Pons (tissue), 1 donor: ENCODE measurements at regions not wholly inside any gene's neighbourhood (a gene's known extent, or its start where the extent isn't known, plus 50 kb on each side); places are given as distances from the start of the nearest gene placed in this dataset.

ENCODE experiments used
- DNase-seq: peaks from one replicate; pipeline ENCODE4 v3.0.0-alpha.2; 2016; ENCODE audit warnings: low spot score

- DNase-seq: no peak
These were observed 234.7 kb upstream of the E2F7 start for GRCh38 chr12:77299910-77300669.

GRCh38 chr12:77299001-77299400, 233.6 kb upstream of the E2F7 start:
- no peak for DNase-seq

GRCh38 chr12:77294016-77294415, 228.6 kb upstream of the E2F7 start:
- DNase-seq: no peak

- DNase-seq: no peak
These were observed 209.6 kb upstream of the E2F7 start for GRCh38 chr12:77274926-77275325.

DNA sequence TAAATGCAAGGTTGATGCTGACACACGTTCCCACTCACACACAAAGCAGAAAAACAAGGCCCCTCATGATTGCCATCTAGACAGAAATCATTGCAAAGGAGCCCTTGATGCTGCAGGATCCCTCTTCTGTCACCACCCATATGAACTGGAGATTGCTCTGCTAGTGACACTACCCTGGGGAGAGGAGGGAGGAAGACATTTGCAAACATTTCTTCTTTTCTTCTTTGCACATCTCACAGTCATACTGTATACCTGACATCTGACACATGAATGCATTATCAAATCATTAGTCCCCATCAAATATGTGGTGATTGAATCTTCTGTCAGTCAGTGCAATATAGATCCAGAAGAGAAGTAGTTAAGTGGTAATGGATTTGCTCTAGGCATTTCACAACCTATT, 208.5 kb upstream of the E2F7 start:
- no peak for DNase-seq

GRCh38 chr12:77256956-77257355, 191.6 kb upstream of the E2F7 start:
- no peak for DNase-seq

DNA sequence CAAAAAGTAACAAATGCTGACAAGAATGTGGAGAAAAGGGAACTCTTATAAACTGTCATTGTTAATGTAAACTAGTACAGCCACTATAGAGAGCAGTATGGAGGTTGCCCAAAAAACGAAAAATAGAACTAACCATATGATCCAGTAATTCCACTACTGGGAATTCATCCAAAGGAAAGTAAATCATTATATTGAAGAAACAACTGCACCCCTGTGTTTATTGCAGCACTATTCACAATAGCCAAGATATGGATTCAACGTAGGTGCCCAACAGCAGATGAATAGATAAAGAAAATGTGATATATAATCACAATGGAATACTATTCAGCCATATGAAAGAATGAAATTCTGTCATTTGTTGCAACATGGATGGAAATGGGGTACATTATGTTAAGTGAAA, 188.0 kb upstream of the E2F7 start:
- DNase-seq: no peak

- DNase-seq: no peak
These were observed 186.4 kb upstream of the E2F7 start for GRCh38 chr12:77251799-77252198.

- DNase-seq: no peak
These were observed 184.5 kb upstream of the E2F7 start for GRCh38 chr12:77249892-77250291.

DNA sequence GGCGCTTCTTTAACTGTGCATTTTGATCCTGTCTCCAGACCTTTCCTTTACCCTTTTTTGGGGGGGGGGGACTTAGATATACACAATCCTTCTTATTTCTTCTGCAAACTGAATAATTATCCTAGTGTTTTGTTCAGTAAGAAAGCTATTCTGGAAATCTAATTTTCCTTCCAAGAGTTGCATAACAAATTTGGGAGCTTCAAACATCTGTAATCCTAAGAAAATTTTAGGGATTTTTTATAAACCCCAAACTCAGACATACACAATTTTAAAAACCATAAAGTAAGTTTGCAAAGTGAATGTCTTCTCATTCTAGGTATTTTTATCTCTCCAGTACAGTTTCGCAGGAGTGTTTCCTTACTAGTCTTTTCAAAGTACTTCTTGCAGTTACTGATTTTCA, 182.7 kb upstream of the E2F7 start:
- DNase-seq: no peak

DNA sequence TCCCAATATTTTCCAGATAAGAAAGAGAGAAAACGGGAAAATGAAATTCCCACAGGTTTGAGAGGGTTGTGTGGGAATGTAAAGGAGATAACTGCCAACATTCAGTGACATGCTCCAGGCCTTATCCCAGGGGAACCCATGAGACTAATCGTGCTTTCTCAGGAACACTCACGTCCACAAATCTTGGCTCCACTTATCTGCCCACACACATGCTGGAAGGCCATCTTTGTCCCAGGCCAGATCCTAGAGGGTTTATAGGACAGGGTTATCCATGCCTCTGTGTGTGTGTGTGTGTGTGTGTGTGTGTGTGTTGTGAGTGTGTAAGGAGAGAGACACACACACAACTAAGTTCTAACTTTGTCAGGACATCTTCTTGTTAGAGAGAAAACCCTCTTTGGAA, 182.2 kb upstream of the E2F7 start:
- no peak for DNase-seq

- DNase-seq: no peak
These were observed 178.0 kb upstream of the E2F7 start for GRCh38 chr12:77243345-77243744.

GRCh38 chr12:77239617-77240016, 174.2 kb upstream of the E2F7 start:
- DNase-seq: no peak

DNA sequence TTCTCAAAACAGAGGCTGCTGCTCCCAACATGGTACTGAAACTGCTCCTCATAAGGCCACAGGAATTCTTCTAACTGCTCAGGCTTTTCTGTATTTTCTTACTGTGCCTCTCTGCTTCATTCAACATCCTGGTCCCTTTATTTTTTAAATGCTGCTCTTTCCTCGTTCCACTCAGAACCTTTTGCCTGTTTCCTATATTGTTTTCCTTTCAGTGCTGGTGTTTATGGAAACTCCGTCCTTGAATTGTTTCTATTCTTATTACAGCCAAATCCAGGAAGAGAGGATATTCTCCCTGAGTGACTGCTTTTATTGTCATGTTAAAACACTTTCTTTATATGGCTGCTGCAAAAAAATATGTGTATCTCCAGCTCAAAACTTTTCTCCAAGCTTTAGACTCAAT, 173.0 kb upstream of the E2F7 start:
- no peak for DNase-seq

DNA sequence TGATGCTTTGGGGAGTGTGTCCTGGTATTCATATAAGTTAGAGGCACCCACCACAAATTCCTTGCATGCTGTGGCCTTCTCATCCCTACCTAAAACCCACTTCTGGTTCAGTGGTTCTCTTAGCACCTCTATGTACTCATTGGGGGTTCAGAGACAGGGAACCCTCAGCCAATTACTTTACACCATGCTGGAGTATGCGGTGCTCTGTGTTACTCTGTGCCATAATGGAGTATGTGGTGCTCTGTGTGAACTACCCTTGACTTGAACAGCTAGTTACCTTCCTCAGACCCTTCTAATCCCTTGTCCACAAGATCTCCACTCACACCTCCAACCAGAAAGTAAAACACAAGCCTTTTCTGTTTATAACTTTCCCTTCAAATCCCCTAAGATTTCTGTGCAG, 172.5 kb upstream of the E2F7 start:
- no peak for DNase-seq

DNA sequence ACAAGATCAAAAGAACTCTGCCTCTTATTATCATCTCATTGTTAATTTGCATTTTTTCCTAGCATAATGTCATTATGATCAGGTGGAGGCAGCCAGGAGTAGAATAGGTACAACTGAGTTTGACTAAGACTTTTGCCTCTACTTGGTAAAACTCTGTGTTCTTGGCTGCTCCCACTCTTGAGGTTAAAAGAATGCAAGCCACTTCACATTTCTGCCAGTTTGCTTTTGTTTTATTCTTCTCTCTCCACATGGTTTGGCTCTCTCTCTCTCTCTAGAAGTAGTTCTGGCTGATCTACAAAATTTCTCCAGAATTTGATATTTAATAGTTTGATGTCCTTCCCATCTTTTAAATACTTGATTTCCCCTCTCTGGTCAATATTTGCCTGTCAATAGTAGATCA, 170.7 kb upstream of the E2F7 start:
- peak; percentile 6 for DNase-seq

GRCh38 chr12:77232045-77232444, 166.7 kb upstream of the E2F7 start:
- DNase-seq: no peak

DNA sequence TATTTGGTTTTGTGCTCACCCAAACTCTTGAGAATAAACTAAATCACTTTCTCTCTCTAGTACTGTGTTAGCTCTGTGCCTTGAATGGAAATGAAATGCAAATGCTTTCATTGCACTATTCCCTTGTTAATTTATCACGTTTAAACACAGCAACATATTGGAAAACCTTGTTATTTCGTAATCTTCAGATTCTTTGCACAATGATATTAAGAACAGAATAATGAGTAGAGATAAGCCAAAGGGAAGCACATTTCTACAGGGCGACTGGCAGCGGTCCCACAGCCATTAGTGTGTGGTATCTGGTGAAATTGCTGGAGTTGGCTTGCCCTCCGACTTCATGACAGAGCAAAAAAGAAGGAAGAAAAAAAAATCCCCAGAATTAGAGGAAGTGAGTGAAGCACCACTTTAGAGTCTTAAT, 166.1 kb upstream of the E2F7 start:
- DNase-seq: no peak

DNA sequence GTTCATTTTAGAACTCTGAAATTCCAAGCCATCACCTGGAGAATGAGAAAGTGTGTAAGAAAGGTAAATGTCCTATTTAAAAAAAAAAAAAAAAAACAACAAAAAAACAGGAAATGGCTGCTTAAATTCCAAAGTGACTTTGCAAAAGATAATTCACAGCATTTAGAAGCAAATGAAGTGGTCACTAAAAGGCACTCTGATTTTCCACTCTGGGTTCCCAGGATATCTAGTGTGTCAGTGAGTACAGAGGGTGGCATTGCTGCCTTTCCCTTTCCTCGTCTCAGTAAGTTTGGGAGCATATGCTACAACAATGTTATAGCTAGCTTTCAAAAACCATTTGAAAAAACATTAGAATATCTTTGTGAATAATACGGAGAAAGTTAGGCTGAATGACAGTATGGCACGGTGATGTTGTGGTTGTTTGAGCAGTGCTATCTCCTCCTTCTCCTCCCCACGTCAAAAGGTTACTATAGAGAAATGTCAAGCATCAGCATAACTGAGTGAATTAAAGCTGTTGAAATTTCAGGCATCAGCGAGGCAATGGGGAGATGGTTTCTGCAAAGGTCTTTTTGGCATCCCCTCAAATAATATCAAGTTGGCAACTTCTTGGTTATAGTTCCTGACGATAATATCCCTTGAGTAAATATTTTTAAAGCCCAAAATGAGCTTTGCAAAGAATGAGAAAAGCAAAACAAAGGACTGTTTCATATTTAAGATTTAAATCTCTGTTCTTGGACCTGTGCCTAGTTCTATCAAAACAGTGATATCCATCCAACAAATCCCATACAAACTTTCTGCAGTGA, 164.5 kb upstream of the E2F7 start:
- DNase-seq: no peak

GRCh38 chr12:77228376-77228775, 163.0 kb upstream of the E2F7 start:
- DNase-seq: no peak

GRCh38 chr12:77226368-77226767, 161.0 kb upstream of the E2F7 start:
- DNase-seq: no peak

- no peak for DNase-seq
These were observed 160.0 kb upstream of the E2F7 start for GRCh38 chr12:77225373-77225772.

GRCh38 chr12:77224346-77224745, 159.0 kb upstream of the E2F7 start:
- DNase-seq: no peak

DNA sequence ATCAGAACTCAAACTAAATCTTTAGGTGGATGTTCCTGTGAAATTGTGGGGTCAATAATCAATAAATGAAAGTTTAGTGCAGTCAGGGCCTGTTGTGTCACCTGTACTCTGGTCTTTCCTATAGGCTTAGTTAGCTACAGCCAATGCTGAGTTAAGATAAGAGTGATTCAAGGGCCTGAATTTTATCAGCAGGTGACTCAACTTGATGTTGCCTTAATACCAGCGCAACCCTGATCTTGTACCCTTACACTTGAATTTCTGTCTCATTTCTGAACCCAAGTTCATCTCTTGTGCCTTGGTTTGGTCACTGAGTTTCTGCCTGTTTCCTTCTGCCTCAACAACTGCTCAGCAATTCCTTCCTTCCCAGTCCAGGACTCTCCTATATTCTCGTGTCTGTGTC, 157.0 kb upstream of the E2F7 start:
- no peak for DNase-seq
